Endodermal cell (in vitro differentiated cells): ENCODE measurements at regions not wholly inside any gene's neighbourhood (a gene's known extent, or its start where the extent isn't known, plus 50 kb on each side); places are given as distances from the start of the nearest gene placed in this dataset.

Source experiments
- DNase-seq: peaks from one replicate; pipeline ENCODE4 v3.0.0-alpha.2; 2017
- H3K27ac ChIP-seq: 2 replicates; pipeline ENCODE4 v1.5.1; 2013; ENCODE audit warnings: mild to moderate bottlenecking, low read depth, low read length, moderate library complexity
- H3K27me3 ChIP-seq: 2 replicates; pipeline ENCODE4 v1.6.1; 2013; ENCODE audit warnings: mild to moderate bottlenecking, low read length, moderate library complexity; ENCODE audit not compliant: insufficient read depth, control insufficient read depth, poor library complexity, severe bottlenecking
- H3K36me3 ChIP-seq: 2 replicates; pipeline ENCODE4 v1.7.0; 2013; ENCODE audit warnings: mild to moderate bottlenecking, low read length, moderate library complexity; ENCODE audit not compliant: control insufficient read depth, insufficient read depth
- H3K4me1 ChIP-seq: one replicate; pipeline ENCODE4 v1.7.0; 2013; ENCODE audit warnings: low read length; ENCODE audit not compliant: control insufficient read depth, insufficient read depth
- H3K4me3 ChIP-seq: 2 replicates; pipeline ENCODE4 v1.5.1; 2013; ENCODE audit warnings: mild to moderate bottlenecking, low read length, moderate library complexity
- H3K9ac ChIP-seq: 2 replicates; pipeline ENCODE4 v1.6.1; 2013; ENCODE audit warnings: mild to moderate bottlenecking, low read length, moderate library complexity; ENCODE audit not compliant: poor library complexity, severe bottlenecking; ENCODE audit errors: extremely low read depth
- H3K9me3 ChIP-seq: 2 replicates; pipeline ENCODE4 v1.6.1; 2013; ENCODE audit warnings: mild to moderate bottlenecking, low read length, moderate library complexity; ENCODE audit not compliant: control insufficient read depth
- H3K27ac Mint-ChIP-seq: 2 replicates; pipeline ENCODE4 v1.8.0; 2020; ENCODE audit warnings: mixed read lengths
- H3K27me3 Mint-ChIP-seq: 2 replicates; pipeline ENCODE4 v1.8.0; 2021; ENCODE audit warnings: mild to moderate bottlenecking, mixed read lengths; ENCODE audit not compliant: insufficient read depth
- H3K36me3 Mint-ChIP-seq: 2 replicates; pipeline ENCODE4 v1.8.0; 2020; ENCODE audit warnings: low read depth, mixed read lengths
- H3K4me1 Mint-ChIP-seq: 2 replicates; pipeline ENCODE4 v1.8.0; 2020; ENCODE audit warnings: mixed read lengths
- H3K4me3 Mint-ChIP-seq: 2 replicates; pipeline ENCODE4 v1.8.0; 2020; ENCODE audit warnings: mild to moderate bottlenecking, moderate library complexity, mixed read lengths
- H3K9me3 Mint-ChIP-seq: 2 replicates; pipeline ENCODE4 v1.8.0; 2020; ENCODE audit warnings: mild to moderate bottlenecking, mixed read lengths
- CTCF ChIP-seq: fragments of 200-600 bp; sonication (generic); conservative IDR thresholded peaks from 2 replicates; pipeline ENCODE4 v1.5.0; 2021; ENCODE audit warnings: antibody characterized with exemption, mild to moderate bottlenecking
- WGBS, 2 experiments: methylation state at CpG; one replicate each; pipeline versions ENCODE4 v1.1.5 to v1.1.7; 2013; ENCODE audit warnings: missing lambda C conversion rate in 2 of 2, mixed read lengths in 1 of 2; ENCODE audit not compliant: insufficient coverage in 1 of 2, insufficient read length in 1 of 2; 5-methylcytosine and 5-hydroxymethylcytosine counted together

- Histone ChIP-seq H3K27me3 (no peaks in the 10 kb centered on the region), H3K36me3 (no peaks in the 10 kb centered on the region), H3K4me1 (no peaks in the 10 kb centered on the region), H3K9me3 (peaks cover 13% of the 10 kb centered on the region), H3K9ac (no peak overlapping the region), H3K27ac (no peak overlapping the region), H3K4me3 (no peak overlapping the region)
- DNase-seq: no peak
- WGBS, 2 experiments: 96% methylated on average over 1 of the region's 2 CpGs; no CpG with 5 or more reads in 1 of the 2 experiments
- TF ChIP-seq CTCF: no peak
- Mint-ChIP-seq H3K36me3 (no peaks in the 10 kb centered on the region), H3K9me3 (peaks cover 17% of the 10 kb centered on the region), H3K27ac (no peak overlapping the region), H3K4me3 (no peak overlapping the region), H3K27me3 (no peaks in the 10 kb centered on the region), H3K4me1 (peaks cover 6% of the 10 kb centered on the region)
Measured at GRCh38 chr4:57689693-57690205, 579.6 kb upstream of the IGFBP7 start.

GRCh38 chr4:57682275-57682674 is 572.1 kb upstream of the IGFBP7 start:
- peaks cover 11% of the 10 kb centered on the region for H3K4me1 Mint-ChIP-seq
- H3K4me1 ChIP-seq: peaks cover 3% of the 10 kb centered on the region
- H3K27ac ChIP-seq: no peak overlapping the region
- H3K27ac Mint-ChIP-seq: no peak overlapping the region
- no peak for TF ChIP-seq CTCF
- DNase-seq: no peak
- H3K4me3 ChIP-seq: no peak overlapping the region
- H3K27me3 Mint-ChIP-seq: no peaks in the 10 kb centered on the region
- no peaks in the 10 kb centered on the region for H3K36me3 ChIP-seq
- no peaks in the 10 kb centered on the region for H3K9me3 ChIP-seq
- H3K4me3 Mint-ChIP-seq: no peak overlapping the region
- H3K9ac ChIP-seq: no peak overlapping the region
- peaks cover 3% of the 10 kb centered on the region for H3K9me3 Mint-ChIP-seq
- H3K36me3 Mint-ChIP-seq: no peaks in the 10 kb centered on the region
- H3K27me3 ChIP-seq: no peaks in the 10 kb centered on the region

GRCh38 chr4:57679969-57680368 is 569.8 kb upstream of the IGFBP7 start:
- no peak overlapping the region for H3K27ac Mint-ChIP-seq
- no peak for TF ChIP-seq CTCF
- WGBS, 2 experiments: 87 to 96% methylated on average over 3 to 7 of the region's 7 CpGs
- H3K27me3 Mint-ChIP-seq: no peaks in the 10 kb centered on the region
- peaks cover 3% of the 10 kb centered on the region for H3K4me1 ChIP-seq
- no peaks in the 10 kb centered on the region for H3K9me3 ChIP-seq
- no peak overlapping the region for H3K27ac ChIP-seq
- no peak overlapping the region for H3K9ac ChIP-seq
- no peaks in the 10 kb centered on the region for H3K36me3 ChIP-seq
- H3K4me1 Mint-ChIP-seq: peaks cover 14% of the 10 kb centered on the region
- DNase-seq: no peak
- H3K27me3 ChIP-seq: no peaks in the 10 kb centered on the region
- no peak overlapping the region for H3K4me3 Mint-ChIP-seq
- H3K4me3 ChIP-seq: no peak overlapping the region
- no peaks in the 10 kb centered on the region for H3K36me3 Mint-ChIP-seq
- peaks cover 7% of the 10 kb centered on the region for H3K9me3 Mint-ChIP-seq
